Ishikawa (cell line): ENCODE measurements at regions not wholly inside any gene's neighbourhood (a gene's known extent, or its start where the extent isn't known, plus 50 kb on each side); places are given as distances from the start of the nearest gene placed in this dataset.

Experiments
- CEBPB ChIP-seq: IDR thresholded peaks from 2 replicates; pipeline ENCODE4 v1.6.1; 2012
- CREB1 ChIP-seq: IDR thresholded peaks from 2 replicates; pipeline ENCODE4 v1.6.1; 2012; ENCODE audit warnings: low read depth
- EGR1 ChIP-seq: IDR thresholded peaks from 2 replicates; pipeline ENCODE4 v1.6.1; 2012
- EP300 ChIP-seq: IDR thresholded peaks from 2 replicates; pipeline ENCODE4 v1.6.1; 2012; ENCODE audit warnings: borderline replicate concordance
- FOXM1 ChIP-seq: IDR thresholded peaks from 2 replicates; pipeline ENCODE4 v1.6.1; 2012; ENCODE audit warnings: low read depth, borderline replicate concordance
- MAX ChIP-seq: IDR thresholded peaks from 2 replicates; pipeline ENCODE4 v1.6.1; 2012
- RAD21 ChIP-seq: IDR thresholded peaks from 2 replicates; pipeline ENCODE4 v1.6.1; 2012; ENCODE audit warnings: low read depth
- REST ChIP-seq: IDR thresholded peaks from 2 replicates; pipeline ENCODE4 v1.6.1; 2012; ENCODE audit warnings: low read depth, mild to moderate bottlenecking
- TAF1 ChIP-seq: IDR thresholded peaks from 2 replicates; pipeline ENCODE4 v1.6.1; 2012; ENCODE audit warnings: low read depth, mild to moderate bottlenecking
- TEAD4 ChIP-seq: IDR thresholded peaks from 2 replicates; pipeline ENCODE4 v1.6.1; 2012
- USF1 ChIP-seq: IDR thresholded peaks from 2 replicates; pipeline ENCODE4 v1.6.1; 2012
- YY1 ChIP-seq: IDR thresholded peaks from 2 replicates; pipeline ENCODE4 v1.6.1; 2012; ENCODE audit warnings: low read depth

- no peak for TF ChIP-seq TEAD4
- TF ChIP-seq RAD21 = no peak
- TF ChIP-seq TAF1 = no peak
- no peak for TF ChIP-seq MAX
- TF ChIP-seq YY1 = no peak
- TF ChIP-seq USF1 = no peak
- TF ChIP-seq REST = no peak
- no peak for TF ChIP-seq CREB1
- TF ChIP-seq EP300 = no peak
- TF ChIP-seq EGR1 = no peak
- no peak for TF ChIP-seq FOXM1
- TF ChIP-seq CEBPB = no peak
Observed at GRCh38 chr1:30473922-30474817, 249.2 kb downstream of the MATN1 start.
